ENCODE measurements at regions not wholly inside any gene's neighbourhood (a gene's known extent, or its start where the extent isn't known, plus 50 kb on each side); places are given as distances from the start of the nearest gene placed in this dataset.

GRCh38 chr1:57748719-57749118 is 324.9 kb upstream of the DAB1 start:
- no peak for TF ChIP-seq EZH2phosphoT487 (IDR thresholded peaks at IDR 0.05; ENCODE audit: low read depth)
- TF ChIP-seq, protein P1, sequence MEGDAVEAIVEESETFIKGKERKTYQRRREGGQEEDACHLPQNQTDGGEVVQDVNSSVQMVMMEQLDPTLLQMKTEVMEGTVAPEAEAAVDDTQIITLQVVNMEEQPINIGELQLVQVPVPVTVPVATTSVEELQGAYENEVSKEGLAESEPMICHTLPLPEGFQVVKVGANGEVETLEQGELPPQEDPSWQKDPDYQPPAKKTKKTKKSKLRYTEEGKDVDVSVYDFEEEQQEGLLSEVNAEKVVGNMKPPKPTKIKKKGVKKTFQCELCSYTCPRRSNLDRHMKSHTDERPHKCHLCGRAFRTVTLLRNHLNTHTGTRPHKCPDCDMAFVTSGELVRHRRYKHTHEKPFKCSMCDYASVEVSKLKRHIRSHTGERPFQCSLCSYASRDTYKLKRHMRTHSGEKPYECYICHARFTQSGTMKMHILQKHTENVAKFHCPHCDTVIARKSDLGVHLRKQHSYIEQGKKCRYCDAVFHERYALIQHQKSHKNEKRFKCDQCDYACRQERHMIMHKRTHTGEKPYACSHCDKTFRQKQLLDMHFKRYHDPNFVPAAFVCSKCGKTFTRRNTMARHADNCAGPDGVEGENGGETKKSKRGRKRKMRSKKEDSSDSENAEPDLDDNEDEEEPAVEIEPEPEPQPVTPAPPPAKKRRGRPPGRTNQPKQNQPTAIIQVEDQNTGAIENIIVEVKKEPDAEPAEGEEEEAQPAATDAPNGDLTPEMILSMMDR (IDR thresholded peaks at IDR 0.05; ENCODE audit: low read depth, low read length) = no peak
